Rectal smooth muscle tissue (tissue), 1 donor: ENCODE measurements at regions not wholly inside any gene's neighbourhood (a gene's known extent, or its start where the extent isn't known, plus 50 kb on each side); places are given as distances from the start of the nearest gene placed in this dataset.

Experiments used
- H3K27ac ChIP-seq: one replicate; pipeline ENCODE4 v1.7.0; 2013; ENCODE audit warnings: low read depth, low read length, inconsistent platforms
- H3K27me3 ChIP-seq: one replicate; pipeline ENCODE4 v1.7.0; 2013; ENCODE audit warnings: low read length; ENCODE audit not compliant: control insufficient read depth, insufficient read depth
- H3K36me3 ChIP-seq: one replicate; pipeline ENCODE4 v1.7.0; 2013; ENCODE audit warnings: low read length; ENCODE audit not compliant: control insufficient read depth, insufficient read depth
- H3K4me1 ChIP-seq: one replicate; pipeline ENCODE4 v1.7.0; 2013; ENCODE audit warnings: low read length; ENCODE audit not compliant: control insufficient read depth, insufficient read depth
- H3K4me3 ChIP-seq: one replicate; pipeline ENCODE4 v1.7.0; 2013; ENCODE audit warnings: low read length
- H3K9ac ChIP-seq: one replicate; pipeline ENCODE4 v1.7.0; 2013; ENCODE audit warnings: low read length

DNA sequence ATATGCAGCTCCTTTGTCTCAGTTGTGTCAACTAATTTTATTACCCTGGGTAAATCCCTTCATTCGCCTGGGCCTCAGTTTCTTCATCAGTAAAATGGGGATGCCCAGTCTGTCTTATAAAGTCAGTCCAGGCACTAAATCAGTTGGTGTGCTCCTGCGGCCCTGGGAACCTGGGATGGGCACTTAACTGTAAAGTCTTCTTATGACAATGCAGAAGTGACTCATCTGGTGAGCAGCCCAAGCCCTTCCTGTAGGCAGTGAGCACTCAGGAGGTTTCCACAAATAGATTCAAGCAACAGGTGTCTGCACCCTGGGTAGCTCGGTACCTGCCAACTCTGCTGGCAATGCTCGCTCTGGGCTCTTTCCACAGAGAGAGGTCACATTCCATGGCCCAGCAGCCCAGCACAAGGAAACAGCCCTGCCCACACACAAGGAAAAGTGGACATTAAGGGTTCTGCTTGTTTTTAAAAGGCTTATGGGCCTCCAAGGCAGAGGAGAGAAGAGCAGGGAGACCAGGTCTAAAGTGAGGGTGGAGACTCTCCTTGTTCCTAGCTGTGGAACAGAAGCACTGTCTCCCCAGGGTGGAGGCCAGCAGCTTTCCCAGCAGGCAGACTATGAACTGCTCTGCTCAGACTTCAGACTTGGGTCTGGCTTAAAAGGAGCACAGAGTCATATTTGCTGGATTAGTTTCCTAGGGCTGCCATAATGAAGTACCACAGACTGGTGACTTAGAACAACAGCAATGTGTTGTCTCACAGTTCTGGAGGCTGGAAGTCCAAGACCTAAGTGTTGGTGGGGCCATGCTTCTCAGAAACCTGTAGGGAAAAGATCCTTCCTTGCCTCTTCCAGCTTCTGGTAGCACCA lies 89.7 kb upstream of the ADRA1B start:
- no peak overlapping the region for H3K9ac ChIP-seq
- no peaks in the 10 kb centered on the region for H3K36me3 ChIP-seq
- no peaks in the 10 kb centered on the region for H3K4me1 ChIP-seq
- H3K4me3 ChIP-seq = no peak overlapping the region
- no peak overlapping the region for H3K27ac ChIP-seq
- H3K27me3 ChIP-seq = no peaks in the 10 kb centered on the region

DNA sequence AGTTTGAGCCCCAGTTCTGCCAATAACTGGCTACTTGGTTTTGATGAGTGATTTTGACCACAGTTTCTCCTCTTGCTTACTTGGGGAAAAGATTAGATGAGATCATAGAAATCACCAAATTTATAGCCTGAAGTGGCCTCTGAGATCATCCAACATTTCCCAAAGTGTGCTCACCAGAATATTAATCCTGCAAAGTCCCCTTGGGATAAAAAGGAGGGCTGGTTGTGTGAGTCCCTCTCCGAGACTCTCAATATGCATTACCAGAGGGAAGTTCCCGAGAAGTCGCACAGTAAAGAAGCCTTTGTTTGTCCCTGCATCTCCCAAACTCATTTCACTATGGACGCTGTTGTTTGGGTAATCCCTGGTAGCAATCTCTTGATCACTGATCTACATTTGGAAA lies 88.4 kb upstream of the ADRA1B start:
- H3K36me3 ChIP-seq = no peaks in the 10 kb centered on the region
- no peak overlapping the region for H3K4me3 ChIP-seq
- no peak overlapping the region for H3K9ac ChIP-seq
- no peaks in the 10 kb centered on the region for H3K4me1 ChIP-seq
- no peak overlapping the region for H3K27ac ChIP-seq
- H3K27me3 ChIP-seq = no peaks in the 10 kb centered on the region

DNA sequence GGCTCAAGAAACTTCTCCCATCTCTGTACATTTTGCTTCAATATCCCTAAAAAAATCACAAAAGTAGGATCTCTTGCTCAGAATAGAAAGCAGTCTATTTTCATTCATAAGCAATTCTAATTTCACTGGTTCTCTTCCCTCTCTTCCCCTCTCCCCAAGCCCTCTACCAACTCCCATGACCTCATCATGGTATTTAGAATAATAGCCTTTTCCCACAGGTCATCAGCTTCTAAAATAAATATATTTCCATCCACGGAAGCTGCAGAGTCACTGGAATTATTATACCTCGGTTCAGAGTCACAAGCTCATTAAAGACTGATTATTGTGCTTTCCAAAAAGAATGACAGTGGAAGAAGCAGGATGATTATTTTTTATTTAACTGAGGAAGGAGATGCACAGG lies 84.2 kb upstream of the ADRA1B start:
- Histone ChIP-seq H3K27ac (no peak overlapping the region), H3K27me3 (no peaks in the 10 kb centered on the region), H3K36me3 (no peaks in the 10 kb centered on the region), H3K9ac (no peak overlapping the region), H3K4me3 (no peak overlapping the region), H3K4me1 (no peaks in the 10 kb centered on the region)

DNA sequence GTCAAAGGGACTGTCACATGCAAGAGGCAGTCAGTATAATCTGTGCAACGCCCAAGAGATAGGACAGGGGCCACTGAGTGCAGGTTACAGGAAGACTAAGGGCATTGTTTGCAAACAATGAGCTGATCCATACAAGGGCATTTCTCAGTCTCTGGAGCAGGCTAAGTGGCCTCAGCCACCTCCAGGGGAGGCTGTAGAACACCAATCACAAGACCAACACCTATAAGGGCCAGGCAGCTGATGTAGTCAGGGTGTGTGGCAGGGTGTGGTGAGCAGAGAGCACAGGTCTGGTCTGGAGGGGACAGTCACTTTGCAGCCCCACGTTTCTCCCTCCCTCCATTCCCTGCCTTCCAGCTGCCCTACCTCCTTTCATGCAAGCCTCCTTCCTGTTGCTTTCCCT lies 83.2 kb upstream of the ADRA1B start:
- H3K4me3 ChIP-seq = no peak overlapping the region
- H3K27me3 ChIP-seq = no peaks in the 10 kb centered on the region
- no peak overlapping the region for H3K9ac ChIP-seq
- no peaks in the 10 kb centered on the region for H3K4me1 ChIP-seq
- no peaks in the 10 kb centered on the region for H3K36me3 ChIP-seq
- H3K27ac ChIP-seq = no peak overlapping the region

GRCh38 chr5:159833846-159834245 lies 82.4 kb upstream of the ADRA1B start:
- Histone ChIP-seq H3K4me3 (no peak overlapping the region), H3K4me1 (no peaks in the 10 kb centered on the region), H3K36me3 (no peaks in the 10 kb centered on the region), H3K9ac (no peak overlapping the region), H3K27me3 (no peaks in the 10 kb centered on the region), H3K27ac (no peak overlapping the region)

GRCh38 chr5:159835548-159835947 lies 80.7 kb upstream of the ADRA1B start:
- Histone ChIP-seq H3K4me1 (no peaks in the 10 kb centered on the region), H3K9ac (no peak overlapping the region), H3K4me3 (no peak overlapping the region), H3K27me3 (no peaks in the 10 kb centered on the region), H3K27ac (no peak overlapping the region), H3K36me3 (no peaks in the 10 kb centered on the region)

- H3K9ac ChIP-seq = no peak overlapping the region
- no peak overlapping the region for H3K27ac ChIP-seq
- no peak overlapping the region for H3K4me3 ChIP-seq
- H3K36me3 ChIP-seq = no peaks in the 10 kb centered on the region
- no peaks in the 10 kb centered on the region for H3K27me3 ChIP-seq
- no peaks in the 10 kb centered on the region for H3K4me1 ChIP-seq
Measured at GRCh38 chr5:159836691-159837090, 79.6 kb upstream of the ADRA1B start.

DNA sequence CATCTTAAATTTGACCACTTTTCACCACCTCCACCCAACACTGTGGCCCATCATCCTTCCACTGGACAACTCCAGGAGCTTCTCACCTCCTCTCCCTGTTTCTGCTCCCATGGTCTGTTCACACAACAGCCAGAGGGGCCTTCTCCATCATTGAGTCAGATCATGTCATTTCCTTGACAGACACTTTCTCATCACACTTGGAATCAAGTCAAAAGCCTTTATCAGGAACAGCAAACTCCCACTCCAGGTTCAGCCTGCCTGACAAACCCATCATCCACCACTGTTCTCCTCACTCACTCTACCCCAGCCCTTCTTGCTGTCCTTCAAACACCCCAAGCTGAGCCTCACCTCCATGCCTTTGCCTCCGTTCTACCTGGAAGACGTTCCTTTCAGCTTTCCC lies 78.4 kb upstream of the ADRA1B start:
- H3K4me3 ChIP-seq = no peak overlapping the region
- no peaks in the 10 kb centered on the region for H3K36me3 ChIP-seq
- no peaks in the 10 kb centered on the region for H3K27me3 ChIP-seq
- no peak overlapping the region for H3K27ac ChIP-seq
- H3K4me1 ChIP-seq = no peaks in the 10 kb centered on the region
- H3K9ac ChIP-seq = no peak overlapping the region

DNA sequence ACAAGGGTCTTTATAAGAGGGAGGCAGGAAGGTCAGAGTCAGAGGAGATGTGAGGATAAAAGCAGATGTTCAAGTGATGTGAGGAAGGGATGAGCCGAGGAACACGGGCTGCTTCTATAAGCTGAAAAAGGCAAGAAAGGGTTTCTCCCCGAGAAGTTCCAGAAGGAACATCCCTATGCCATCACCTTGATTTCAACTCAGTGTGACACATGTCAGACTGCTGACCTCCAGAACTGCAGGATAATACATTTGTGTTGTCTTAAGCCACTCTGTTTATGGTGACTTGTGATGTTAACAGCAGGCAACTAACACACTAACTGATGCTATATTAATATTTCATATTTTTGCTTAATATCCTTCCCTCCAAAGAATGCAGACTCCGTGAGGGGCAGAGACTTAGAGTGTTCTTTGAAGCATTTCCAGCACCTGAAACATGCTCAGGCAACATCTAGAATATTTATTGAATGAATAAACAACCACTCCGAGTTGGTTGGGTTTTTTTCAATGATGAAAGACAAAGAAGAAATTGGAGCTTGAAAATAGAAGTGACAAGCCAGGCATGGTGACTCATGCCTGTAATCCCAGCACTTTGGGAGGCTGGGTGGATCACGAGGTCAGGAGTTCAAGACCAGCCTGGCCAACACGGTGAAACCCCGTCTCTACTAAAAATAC lies 77.6 kb upstream of the ADRA1B start:
- Histone ChIP-seq H3K36me3 (no peaks in the 10 kb centered on the region), H3K27ac (no peak overlapping the region), H3K4me1 (no peaks in the 10 kb centered on the region), H3K9ac (no peak overlapping the region), H3K27me3 (no peaks in the 10 kb centered on the region), H3K4me3 (no peak overlapping the region)

- H3K27me3 ChIP-seq = no peaks in the 10 kb centered on the region
Measured at GRCh38 chr5:159844267-159845121, 71.8 kb upstream of the ADRA1B start.

DNA sequence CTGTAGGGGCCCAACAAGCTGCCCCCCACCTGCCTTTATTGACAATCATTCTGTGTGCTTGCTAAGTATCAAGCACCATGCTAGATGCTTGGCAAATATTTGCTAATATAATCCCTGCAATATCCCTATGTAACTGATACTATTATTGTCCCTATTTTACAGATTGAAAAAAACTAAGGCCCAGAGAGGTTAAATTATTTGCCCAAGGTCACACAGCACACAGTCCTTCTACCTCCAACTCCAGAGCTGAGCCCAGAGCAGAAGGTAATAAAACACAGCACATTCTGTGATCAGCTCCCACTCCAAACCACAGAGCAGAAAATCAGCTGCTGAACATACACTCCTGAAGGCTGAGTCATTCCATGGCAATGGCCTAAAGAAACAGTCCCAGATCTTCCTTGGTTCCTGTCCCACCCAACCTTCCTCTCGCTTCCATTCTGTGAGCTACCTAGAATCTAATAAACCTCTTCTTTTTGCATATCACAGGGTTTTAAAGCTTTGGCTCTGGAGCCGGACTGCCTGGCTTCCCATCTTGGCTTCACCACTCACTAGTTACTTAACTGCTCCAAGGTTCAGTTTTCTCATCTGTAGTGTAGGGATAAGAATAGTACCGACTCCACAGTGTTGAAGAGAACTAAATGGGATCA lies 66.7 kb upstream of the ADRA1B start:
- no peaks in the 10 kb centered on the region for H3K4me1 ChIP-seq
- no peak overlapping the region for H3K4me3 ChIP-seq
- H3K9ac ChIP-seq = no peak overlapping the region
- no peaks in the 10 kb centered on the region for H3K27me3 ChIP-seq
- H3K36me3 ChIP-seq = no peaks in the 10 kb centered on the region
- no peak overlapping the region for H3K27ac ChIP-seq

More at GRCh38 chr5:159844267-159845121, 71.8 kb upstream of the ADRA1B start:
- H3K4me3 ChIP-seq = no peak overlapping the region
- H3K36me3 ChIP-seq = no peaks in the 10 kb centered on the region
- no peak overlapping the region for H3K27ac ChIP-seq
- H3K4me1 ChIP-seq = no peaks in the 10 kb centered on the region
- no peak overlapping the region for H3K9ac ChIP-seq

DNA sequence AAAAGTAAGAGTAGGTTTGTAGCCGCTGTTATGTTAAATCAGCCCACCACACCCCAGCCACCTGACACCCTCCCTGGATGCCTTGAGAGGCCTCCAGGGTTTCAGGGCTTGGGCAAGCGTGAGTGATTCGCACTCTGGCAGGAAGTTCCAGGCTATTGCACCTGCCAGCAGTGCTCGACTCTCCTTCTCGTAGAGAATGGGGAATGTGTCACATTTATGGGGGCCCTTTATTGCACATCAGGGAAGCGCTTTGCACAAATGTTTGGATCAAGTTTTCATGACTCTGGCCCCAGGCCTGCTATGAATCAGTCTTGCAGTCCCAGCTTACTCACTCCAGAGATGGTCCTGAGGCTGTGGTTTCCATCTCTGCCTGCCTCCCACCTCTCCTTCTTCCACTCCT lies 66.1 kb upstream of the ADRA1B start:
- Histone ChIP-seq H3K27ac (no peak overlapping the region), H3K27me3 (no peaks in the 10 kb centered on the region), H3K9ac (no peak overlapping the region), H3K36me3 (no peaks in the 10 kb centered on the region), H3K4me1 (no peaks in the 10 kb centered on the region), H3K4me3 (no peak overlapping the region)
